C4-2B (cell line): ENCODE measurements at regions not wholly inside any gene's neighbourhood (a gene's known extent, or its start where the extent isn't known, plus 50 kb on each side); places are given as distances from the start of the nearest gene placed in this dataset.

Source experiments
- ZFX ChIP-seq: fragments of 450-650 bp; IDR thresholded peaks from 2 replicates; pipeline ENCODE4 v1.6.1; 2017
- TF ChIP-seq, protein P1 (sequence below): fragments of 450-650 bp; conservative IDR thresholded peaks from 2 replicates; pipeline ENCODE4 v1.5.1; 2017; ENCODE audit warnings: mild to moderate bottlenecking

DNA sequence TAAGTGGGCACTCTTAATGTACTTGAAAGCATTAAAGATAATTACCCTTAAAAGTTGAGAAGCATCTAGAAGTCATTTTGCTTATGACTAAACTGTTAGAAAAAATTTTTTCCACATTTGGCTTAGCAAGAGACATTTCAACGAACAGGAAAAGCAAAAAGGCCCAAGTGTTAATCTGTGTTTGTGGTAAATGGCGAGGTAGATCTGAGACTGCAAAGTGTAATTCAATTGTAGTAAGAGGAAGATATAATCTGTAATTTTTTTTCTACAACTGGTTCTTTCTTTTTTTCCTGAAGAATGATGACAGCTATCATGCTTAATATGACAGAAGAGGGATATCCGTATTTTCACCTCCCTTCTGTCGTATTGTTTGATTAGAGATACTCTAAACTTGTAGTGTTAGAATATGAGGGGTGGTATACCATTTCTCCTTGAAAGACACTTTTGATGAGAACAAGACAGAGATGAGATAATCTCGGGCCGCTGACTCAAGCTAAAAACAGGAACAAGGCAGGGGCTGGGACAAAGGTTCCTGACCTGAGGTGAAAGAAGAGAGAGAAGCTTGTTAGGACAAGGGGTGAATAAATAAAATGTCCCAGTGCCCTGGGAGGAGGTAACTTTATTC lies 459.3 kb upstream of the ZNF608 start:
- TF ChIP-seq, protein P1, sequence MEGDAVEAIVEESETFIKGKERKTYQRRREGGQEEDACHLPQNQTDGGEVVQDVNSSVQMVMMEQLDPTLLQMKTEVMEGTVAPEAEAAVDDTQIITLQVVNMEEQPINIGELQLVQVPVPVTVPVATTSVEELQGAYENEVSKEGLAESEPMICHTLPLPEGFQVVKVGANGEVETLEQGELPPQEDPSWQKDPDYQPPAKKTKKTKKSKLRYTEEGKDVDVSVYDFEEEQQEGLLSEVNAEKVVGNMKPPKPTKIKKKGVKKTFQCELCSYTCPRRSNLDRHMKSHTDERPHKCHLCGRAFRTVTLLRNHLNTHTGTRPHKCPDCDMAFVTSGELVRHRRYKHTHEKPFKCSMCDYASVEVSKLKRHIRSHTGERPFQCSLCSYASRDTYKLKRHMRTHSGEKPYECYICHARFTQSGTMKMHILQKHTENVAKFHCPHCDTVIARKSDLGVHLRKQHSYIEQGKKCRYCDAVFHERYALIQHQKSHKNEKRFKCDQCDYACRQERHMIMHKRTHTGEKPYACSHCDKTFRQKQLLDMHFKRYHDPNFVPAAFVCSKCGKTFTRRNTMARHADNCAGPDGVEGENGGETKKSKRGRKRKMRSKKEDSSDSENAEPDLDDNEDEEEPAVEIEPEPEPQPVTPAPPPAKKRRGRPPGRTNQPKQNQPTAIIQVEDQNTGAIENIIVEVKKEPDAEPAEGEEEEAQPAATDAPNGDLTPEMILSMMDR = no peak
- TF ChIP-seq ZFX = no peak
